H1 (cell line): ENCODE measurements at regions not wholly inside any gene's neighbourhood (a gene's known extent, or its start where the extent isn't known, plus 50 kb on each side); places are given as distances from the start of the nearest gene placed in this dataset.

Experiments used
- CTCF ChIA-PET: fragments of 300-600 bp; sonication (Branson Sonifier 250); formaldehyde crosslinking; loops from one replicate; lab custom pipeline; 2021; ENCODE audit not compliant: partially characterized antibody; lab: Charles Lee
- POLR2A ChIA-PET: fragments of 300-600 bp; sonication (Branson Sonifier 250); formaldehyde crosslinking; loops from one replicate; lab custom pipeline; 2021; ENCODE audit warnings: inconsistent platforms; ENCODE audit not compliant: partially characterized antibody; lab: Charles Lee
- DNase-seq, 2 experiments: peaks; one replicate each; pipeline versions ENCODE4 v3.0.0 to v3.0.0-alpha.2; 2010 to 2022; ENCODE audit warnings: low spot score in 2 of 2, low read depth in 1 of 2, mixed read lengths in 1 of 2
- FAIRE-seq: peaks from 2 replicates; lab custom pipeline; 2011; peaks lifted over from hg19 to GRCh38; lab: Jason Lieb, UNC
- H2AFZ ChIP-seq: 2 replicates; pipeline ENCODE4 v1.8.1; 2012; ENCODE audit warnings: low read length, inconsistent platforms
- H2AK5ac ChIP-seq: 2 replicates; pipeline ENCODE4 v1.6.1; 2013; ENCODE audit warnings: low read depth, low read length
- H2BK120ac ChIP-seq: replicated peaks from 2 replicates; pipeline ENCODE3; 2013; ENCODE audit warnings: low read depth, low read length, inconsistent platforms
- H2BK12ac ChIP-seq: 2 replicates; pipeline ENCODE4 v1.6.1; 2013; ENCODE audit warnings: low read depth, low read length
- H2BK15ac ChIP-seq: 2 replicates; pipeline ENCODE4 v1.6.1; 2013; ENCODE audit warnings: low read length
- H2BK20ac ChIP-seq: 2 replicates; pipeline ENCODE4 v1.6.1; 2013; ENCODE audit warnings: low read length
- H2BK5ac ChIP-seq: 2 replicates; pipeline ENCODE4 v1.6.1; 2013; ENCODE audit warnings: low read depth, low read length
- H3K14ac ChIP-seq: 2 replicates; pipeline ENCODE4 v1.6.1; 2013; ENCODE audit warnings: inconsistent platforms; ENCODE audit not compliant: insufficient read length
- H3K18ac ChIP-seq: 2 replicates; pipeline ENCODE4 v1.6.1; 2013; ENCODE audit warnings: low read length; ENCODE audit errors: extremely low read depth
- H3K23ac ChIP-seq: 2 replicates; pipeline ENCODE4 v1.6.1; 2013; ENCODE audit warnings: inconsistent platforms; ENCODE audit not compliant: insufficient read length
- H3K23me2 ChIP-seq: 2 replicates; pipeline ENCODE4 v1.6.1; 2013; ENCODE audit warnings: low read depth, low read length
- H3K27ac ChIP-seq: 2 replicates; pipeline ENCODE4 v1.6.1; 2011; ENCODE audit warnings: low read depth, low read length, inconsistent platforms
- H3K27me3 ChIP-seq, 4 experiments: replicated peaks in 1 of 4; 1 replicate in 1 of 4; 2 replicates in 3 of 4; pipeline versions ENCODE4 v1.6.1 to v1.8.1; 2011 to 2013; ENCODE audit warnings: low read length in 3 of 4, mild to moderate bottlenecking in 3 of 4, inconsistent platforms in 2 of 4, mixed read lengths in 2 of 4, moderate library complexity in 1 of 4; ENCODE audit not compliant: control insufficient read depth in 3 of 4, insufficient read depth in 3 of 4; ENCODE audit errors: extremely low read depth in 1 of 4
- H3K36me3 ChIP-seq, 4 experiments: 2 replicates each; pipeline versions ENCODE4 v1.6.1 to v1.8.1; 2011 to 2013; ENCODE audit warnings: mild to moderate bottlenecking in 4 of 4, low read length in 3 of 4, moderate library complexity in 2 of 4, control low read depth in 1 of 4, inconsistent platforms in 1 of 4; ENCODE audit not compliant: insufficient read depth in 4 of 4, control insufficient read depth in 2 of 4
- H3K4ac ChIP-seq: replicated peaks from 2 replicates; pipeline ENCODE3; 2013; ENCODE audit warnings: low read length, low read depth, mixed read lengths, inconsistent platforms; ENCODE audit not compliant: insufficient read length
- H3K4me1 ChIP-seq, 4 experiments: replicated peaks in 1 of 4; 1 replicate in 1 of 4; 2 replicates in 3 of 4; pipeline versions ENCODE4 v1.6.1 to v1.8.1; 2011 to 2013; ENCODE audit warnings: low read length in 3 of 4, inconsistent platforms in 2 of 4, mixed read lengths in 1 of 4; ENCODE audit not compliant: insufficient read depth in 4 of 4, control insufficient read depth in 3 of 4
- H3K4me2 ChIP-seq, 2 experiments: 2 replicates each; pipeline versions ENCODE4 v1.6.1 to v1.8.1; 2011 to 2013; ENCODE audit warnings: low read depth in 2 of 2, low read length in 2 of 2, control low read depth in 1 of 2, inconsistent platforms in 1 of 2, mild to moderate bottlenecking in 1 of 2; ENCODE audit not compliant: insufficient read depth in 1 of 2
- H3K4me3 ChIP-seq, 4 experiments: fragments of 200-600, 300-600 bp in 1 of 4; sonication (generic), shearing (Covaris generic), sonication (Bioruptor Twin) in 1 of 4; 2 replicates each; pipeline versions ENCODE4 v1.5.1 to v1.8.1; 2011 to 2016; ENCODE audit warnings: low read length in 4 of 4, low read depth in 3 of 4, control low read depth in 2 of 4, inconsistent platforms in 2 of 4, mild to moderate bottlenecking in 2 of 4, mixed read lengths in 1 of 4, moderate library complexity in 1 of 4; ENCODE audit not compliant: insufficient read depth in 2 of 4; ENCODE audit errors: extremely low read depth in 1 of 4
- H3K56ac ChIP-seq: replicated peaks from 2 replicates; pipeline ENCODE3; 2013; ENCODE audit warnings: low read depth, mild to moderate bottlenecking, mixed read lengths, low read length, inconsistent platforms; ENCODE audit not compliant: insufficient read length
- H3K79me1 ChIP-seq: 2 replicates; pipeline ENCODE4 v1.6.1; 2013; ENCODE audit warnings: low read depth, low read length, control low read depth
- H3K79me2 ChIP-seq, 2 experiments: 2 replicates each; pipeline versions ENCODE4 v1.6.1 to v1.8.1; 2012 to 2013; ENCODE audit warnings: low read length in 2 of 2, mild to moderate bottlenecking in 2 of 2, inconsistent platforms in 1 of 2; ENCODE audit not compliant: insufficient read depth in 2 of 2, control insufficient read depth in 1 of 2
- H3K9ac ChIP-seq, 4 experiments: replicated peaks in 1 of 4; 1 replicate in 1 of 4; 2 replicates in 3 of 4; pipeline versions ENCODE4 v1.6.1 to v1.8.1; 2011 to 2013; ENCODE audit warnings: low read depth in 3 of 4, low read length in 3 of 4, control low read depth in 2 of 4, mild to moderate bottlenecking in 2 of 4, moderate library complexity in 2 of 4, inconsistent platforms in 1 of 4; ENCODE audit errors: extremely low read depth in 1 of 4
- H3K9me3 ChIP-seq, 2 experiments: 2 replicates each; pipeline versions ENCODE4 v1.6.1 to v1.8.1; 2012 to 2013; ENCODE audit warnings: mild to moderate bottlenecking in 2 of 2, moderate library complexity in 2 of 2, control low read depth in 1 of 2, inconsistent platforms in 1 of 2, low read depth in 1 of 2, low read length in 1 of 2, mixed read lengths in 1 of 2; ENCODE audit not compliant: insufficient read depth in 2 of 2
- H4K20me1 ChIP-seq, 2 experiments: replicated peaks in 1 of 2; 2 replicates each; pipeline versions ENCODE3 to v1.8.1; 2011 to 2013; ENCODE audit warnings: inconsistent platforms in 2 of 2, low read length in 2 of 2, mild to moderate bottlenecking in 1 of 2; ENCODE audit not compliant: insufficient read depth in 2 of 2, control insufficient read depth in 1 of 2
- H4K5ac ChIP-seq: 2 replicates; pipeline ENCODE4 v1.6.1; 2013; ENCODE audit warnings: low read length, low read depth, mixed read lengths, inconsistent platforms; ENCODE audit not compliant: insufficient read length
- H4K8ac ChIP-seq: 2 replicates; pipeline ENCODE4 v1.8.0; 2013; ENCODE audit warnings: mild to moderate bottlenecking, moderate library complexity, low read length, inconsistent platforms; ENCODE audit not compliant: insufficient read depth; ENCODE audit errors: extremely low read depth
- H4K91ac ChIP-seq: replicated peaks from 2 replicates; pipeline ENCODE3; 2013; ENCODE audit warnings: low read length, mixed read lengths, inconsistent platforms; ENCODE audit not compliant: insufficient read length
- CTBP2 ChIP-seq: IDR thresholded peaks from 2 replicates; pipeline ENCODE4 v1.7.0; 2011; ENCODE audit warnings: borderline replicate concordance, mild to moderate bottlenecking, moderate library complexity, mixed read lengths, low read length; ENCODE audit not compliant: insufficient read depth, insufficient read length
- HDAC2 ChIP-seq, 2 experiments: fragments of 300-600 bp in 1 of 2; sonication (generic) in 1 of 2; IDR thresholded peaks; 2 replicates each; pipeline ENCODE4 v1.6.1; 2011 to 2012; ENCODE audit warnings: low read depth in 2 of 2, low read length in 2 of 2, mild to moderate bottlenecking in 2 of 2, moderate library complexity in 2 of 2, borderline replicate concordance in 1 of 2, inconsistent platforms in 1 of 2
- SAP30 ChIP-seq: fragments of 300-600 bp; sonication (generic); IDR thresholded peaks from 2 replicates; pipeline ENCODE4 v1.7.1; 2012; ENCODE audit warnings: low read length, moderate library complexity, mild to moderate bottlenecking, inconsistent platforms; ENCODE audit not compliant: insufficient read depth, insufficient replicate concordance
- WGBS, 2 experiments: shearing (Covaris generic) in 1 of 2; methylation state at CpG; one replicate each; pipeline versions ENCODE4 v1.1.6 to v1.1.7; 2013 to 2015; ENCODE audit warnings: low lambda C conversion rate in 2 of 2, mixed read lengths in 2 of 2, inconsistent platforms in 1 of 2, low coverage in 1 of 2, missing lambda C conversion rate in 1 of 2; ENCODE audit not compliant: insufficient replicate concordance in 2 of 2, insufficient coverage in 1 of 2, insufficient read length in 1 of 2; ENCODE audit errors: extremely low coverage in 1 of 2, missing lambda C conversion rate in 1 of 2; 5-methylcytosine and 5-hydroxymethylcytosine counted together
- TF ChIP-seq, protein P1 (sequence below): IDR thresholded peaks from 2 replicates; pipeline ENCODE4 v1.6.1; 2011; ENCODE audit warnings: low read depth, mild to moderate bottlenecking, low read length; ENCODE audit not compliant: insufficient read depth

- ChIA-PET POLR2A (no interaction called here), CTCF (no interaction called here)
- H3K9ac ChIP-seq, result no peak overlapping the region
- no peaks in the 10 kb centered on the region for H4K20me1 ChIP-seq
- H2BK15ac ChIP-seq, result no peak overlapping the region
- no peak overlapping the region for H3K4ac ChIP-seq
- no peaks in the 10 kb centered on the region for H3K79me2 ChIP-seq
- no peak overlapping the region for H4K5ac ChIP-seq
- no peak overlapping the region for H3K14ac ChIP-seq
- no peak overlapping the region for H2BK20ac ChIP-seq
- no peak overlapping the region for H3K56ac ChIP-seq
- no peak overlapping the region for H4K8ac ChIP-seq
- no peaks in the 10 kb centered on the region for H3K23me2 ChIP-seq
- no peak overlapping the region for H3K23ac ChIP-seq
- TF ChIP-seq, protein P1, sequence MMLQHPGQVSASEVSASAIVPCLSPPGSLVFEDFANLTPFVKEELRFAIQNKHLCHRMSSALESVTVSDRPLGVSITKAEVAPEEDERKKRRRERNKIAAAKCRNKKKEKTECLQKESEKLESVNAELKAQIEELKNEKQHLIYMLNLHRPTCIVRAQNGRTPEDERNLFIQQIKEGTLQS, result no peak
- TF ChIP-seq SAP30 (no peak), CTBP2 (no peak), HDAC2 (IDR thresholded peaks at IDR 0.05; ENCODE audit: borderline replicate concordance in 1 of 2, low read depth in 2 of 2, low read length in 2 of 2) (no peak)
- H4K91ac ChIP-seq, result no peak overlapping the region
- no peaks in the 10 kb centered on the region for H3K79me1 ChIP-seq
- no peak overlapping the region for H2BK12ac ChIP-seq
- no peak overlapping the region for H2BK5ac ChIP-seq
- no peak overlapping the region for H3K27ac ChIP-seq
- H3K4me2 ChIP-seq, result no peak overlapping the region
- no peak overlapping the region for H2BK120ac ChIP-seq
- H2AFZ ChIP-seq, result no peak overlapping the region
- H3K4me3 ChIP-seq, result no peak overlapping the region
- H3K4me1 ChIP-seq, result peaks cover 0 to 3% (median 0%) of the 10 kb centered on the region in 4 experiments; a peak in 1 of 7 replicates
- peaks cover 0 to 6% of the 10 kb centered on the region in 2 experiments; a peak in 1 of 4 replicates for H3K9me3 ChIP-seq
- H3K18ac ChIP-seq, result no peak overlapping the region
- no peak overlapping the region for H2AK5ac ChIP-seq
- no peaks in the 10 kb centered on the region for H3K27me3 ChIP-seq
- 90% methylated on average over 1 of the region's 1 CpG; no CpG with 5 or more reads in 1 of the 2 experiments for WGBS, 2 experiments
- no peaks in the 10 kb centered on the region for H3K36me3 ChIP-seq
- DNase-seq, result no peak
- no peak for FAIRE-seq
These were observed 88.6 kb downstream of the XRCC2 start for GRCh38 chr7:152587366-152587765.
